ENCODE measurements at regions not wholly inside any gene's neighbourhood (a gene's known extent, or its start where the extent isn't known, plus 50 kb on each side); places are given as distances from the start of the nearest gene placed in this dataset.
"Not testable (repeated sequence)": the region's sequence is repeated elsewhere in the genome, so short reads cannot be mapped to it uniquely, and the experiment has no call there.

DNA sequence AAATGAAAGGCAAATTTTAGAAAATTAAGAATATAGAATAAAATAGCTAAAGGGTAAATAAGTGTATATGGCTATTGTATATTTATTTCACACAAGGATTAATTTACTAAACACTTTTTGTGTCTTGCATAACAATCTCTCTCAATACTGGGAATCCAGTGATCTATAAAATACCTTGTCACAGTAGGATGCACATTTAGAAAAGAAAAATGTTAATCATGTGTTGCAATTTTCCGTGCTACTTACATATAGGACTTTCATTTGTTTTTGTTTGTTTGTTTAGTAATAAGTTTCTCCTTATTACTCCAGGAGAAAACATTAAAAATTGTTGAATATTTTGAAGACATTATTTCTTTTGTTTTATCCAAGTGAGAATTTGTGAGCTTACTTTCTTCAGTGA, 1533.3 kb downstream of the SLITRK5 start:
- DNase-seq (ENCODE audit: low read depth): no peak

DNA sequence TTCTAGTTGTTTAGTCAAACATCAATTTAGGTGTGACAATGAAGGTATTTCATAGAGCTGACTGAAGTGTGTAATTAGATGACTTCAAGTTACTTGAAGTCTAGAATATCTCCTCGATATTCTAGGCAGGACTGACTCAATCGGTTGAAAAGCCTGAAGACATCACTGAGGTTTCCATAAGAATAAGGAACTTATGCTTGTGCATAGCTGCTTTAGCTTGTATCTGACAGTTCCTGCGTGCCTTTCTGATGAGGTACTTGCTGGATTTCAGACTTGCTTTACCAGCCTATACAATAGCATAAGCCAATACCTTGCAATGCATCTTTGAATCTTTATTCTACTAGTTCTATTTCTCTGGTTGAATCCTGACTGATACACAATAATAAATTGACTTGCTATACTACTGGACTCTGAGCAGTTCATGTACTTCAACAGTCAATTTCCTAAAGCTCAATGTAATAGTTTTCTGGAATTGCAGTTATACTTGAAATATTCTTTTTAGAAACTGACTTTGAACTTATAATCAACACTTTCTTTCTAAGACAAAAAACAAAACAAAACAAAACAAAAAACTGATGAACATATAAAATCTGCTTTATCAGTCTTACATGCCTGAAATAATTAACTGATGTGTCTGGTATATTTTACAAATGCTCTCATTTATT, 1534.8 kb downstream of the SLITRK5 start:
- no peak for DNase-seq (ENCODE audit: low read depth)

DNA sequence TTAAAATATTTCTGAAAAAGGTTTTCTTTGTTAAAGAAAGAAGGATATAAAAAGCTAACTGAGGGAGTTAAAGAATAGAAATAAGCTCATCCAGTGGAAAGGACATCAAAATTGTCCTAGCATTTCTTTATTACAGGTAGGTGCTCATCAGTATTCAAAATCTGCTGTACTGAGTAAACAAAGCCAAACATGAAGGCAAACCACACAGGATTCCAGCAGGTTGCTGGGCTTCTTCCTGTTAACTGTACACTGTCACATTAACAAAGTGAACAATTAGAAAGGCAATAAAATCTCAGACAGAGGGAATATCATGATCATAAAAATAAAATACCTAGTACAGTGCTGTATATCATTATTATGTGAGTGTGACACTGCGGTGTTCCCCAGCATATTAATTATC, 1541.0 kb downstream of the SLITRK5 start:
- no peak for DNase-seq (ENCODE audit: low read depth)

DNA sequence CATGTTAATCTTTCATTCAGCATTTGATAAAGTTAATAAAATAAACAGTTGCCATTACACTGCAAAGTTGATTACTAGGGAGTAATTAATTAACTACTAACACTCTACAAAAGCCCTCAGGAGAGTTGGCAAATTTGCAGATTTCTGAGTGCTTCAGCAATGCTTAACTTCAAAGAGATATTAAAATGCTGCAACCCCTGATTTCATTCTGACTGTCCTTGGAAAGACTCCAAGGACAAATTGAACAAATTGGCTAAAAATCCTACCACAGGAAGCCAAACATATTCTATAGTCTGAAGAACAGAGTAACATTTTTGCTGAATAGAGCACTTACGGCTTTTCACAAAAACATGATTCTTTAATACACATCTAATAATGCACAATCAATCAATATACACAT, 1543.0 kb downstream of the SLITRK5 start:
- no peak for DNase-seq (ENCODE audit: low read depth)

DNA sequence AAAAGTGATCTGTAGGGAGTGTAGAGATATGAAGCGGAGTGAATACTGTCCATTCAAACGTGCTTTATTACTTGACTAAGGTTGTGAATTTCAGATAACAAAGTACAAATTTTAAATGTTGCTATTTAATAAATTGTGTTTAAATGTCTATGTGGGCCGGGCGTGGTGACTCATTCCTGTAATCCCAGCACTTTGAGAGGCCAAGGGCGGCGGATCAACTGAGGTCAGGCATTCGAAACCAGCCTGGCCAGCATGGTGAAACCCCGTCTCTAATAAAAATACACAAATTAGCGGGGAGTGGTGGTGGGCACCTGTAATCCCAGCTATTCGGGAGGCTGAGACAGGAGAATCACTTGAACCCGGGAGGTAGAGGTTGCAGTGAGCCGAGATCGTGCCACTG, 1544.1 kb downstream of the SLITRK5 start:
- DNase-seq (ENCODE audit: low read depth): not testable (repeated sequence)

DNA sequence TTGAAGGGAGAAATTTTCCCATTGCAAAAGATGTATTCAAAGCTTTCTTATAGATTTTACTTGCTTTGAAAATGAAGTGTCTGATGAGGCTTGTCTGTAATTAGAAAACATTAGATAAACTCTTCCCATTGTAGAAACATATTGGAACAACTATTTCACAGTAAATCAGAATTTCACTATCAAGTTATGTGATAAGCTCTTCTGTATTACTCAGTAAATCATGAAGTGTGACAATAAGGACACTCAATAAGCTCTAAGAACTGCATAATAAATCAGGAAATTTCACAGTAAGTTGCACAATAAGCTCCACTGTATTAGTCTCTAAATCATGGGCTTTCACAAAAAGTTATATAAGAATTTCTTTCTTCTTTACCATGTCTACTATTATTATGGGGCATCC, 1546.6 kb downstream of the SLITRK5 start:
- DNase-seq (ENCODE audit: low read depth): no peak

DNA sequence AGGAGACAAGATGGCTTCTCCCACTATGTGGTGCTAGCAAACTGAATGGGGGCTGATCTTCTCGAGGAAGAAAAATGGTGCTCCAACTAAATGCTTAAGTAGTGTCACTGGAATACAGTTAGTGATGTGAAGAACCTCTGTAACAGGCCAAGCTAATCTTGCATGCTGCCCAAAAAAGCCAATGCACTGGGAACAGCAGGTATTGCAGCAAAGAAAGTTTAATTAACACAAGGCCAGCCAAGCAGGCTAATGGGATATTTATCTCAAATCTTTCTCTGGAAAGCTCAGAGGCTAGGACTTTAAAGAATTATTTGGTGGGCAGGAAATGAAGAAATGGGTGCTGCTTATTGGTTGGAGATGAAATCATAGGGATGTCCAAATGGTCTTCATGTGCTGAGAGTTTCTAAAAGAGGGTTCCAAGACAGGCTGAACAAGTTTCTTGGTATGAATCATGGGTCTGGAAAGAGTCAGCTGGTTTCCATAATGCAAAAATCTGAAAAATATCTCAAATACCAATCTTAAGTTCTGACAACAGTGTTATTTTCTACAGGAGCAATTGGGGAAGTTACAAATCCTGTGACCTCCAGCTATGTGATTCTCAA, 1550.5 kb downstream of the SLITRK5 start:
- no peak for DNase-seq (ENCODE audit: low read depth)

DNA sequence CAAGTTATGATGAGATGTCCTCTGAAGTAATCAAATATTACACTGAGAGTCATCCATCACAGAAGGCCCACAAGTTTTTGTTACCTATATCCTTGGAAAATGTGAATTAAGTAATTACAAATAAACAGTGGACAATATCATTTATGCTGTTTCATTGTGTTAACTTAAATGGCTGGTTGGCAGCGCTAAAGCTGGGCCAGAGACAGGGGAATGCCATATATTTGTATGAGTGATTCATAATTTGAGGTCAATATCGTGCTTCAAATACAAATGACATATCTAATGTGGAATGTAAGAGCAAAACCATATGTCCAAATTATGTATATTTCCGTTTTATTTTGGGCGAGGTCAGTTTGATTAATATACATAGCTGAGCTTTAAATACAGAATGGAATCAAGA, 1556.2 kb downstream of the SLITRK5 start:
- DNase-seq (ENCODE audit: low read depth): no peak

DNA sequence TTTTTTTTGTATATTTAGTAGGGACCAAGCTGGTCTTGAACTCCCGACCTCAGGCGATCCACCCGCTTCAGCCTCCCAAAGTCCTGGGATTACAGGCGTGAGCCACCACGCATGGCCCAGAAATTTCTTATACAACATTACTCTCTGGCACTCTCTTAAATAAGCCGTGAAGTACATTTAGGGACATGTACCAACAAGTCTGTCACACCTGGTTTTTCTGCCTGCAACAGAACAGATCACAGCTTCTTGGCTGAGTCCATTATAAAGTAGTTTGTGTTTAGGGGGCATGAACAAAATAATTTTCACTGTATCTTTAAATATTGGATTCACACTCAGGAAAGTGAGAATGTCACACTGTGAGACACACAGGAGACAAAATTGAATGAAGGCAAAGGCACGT, 1567.3 kb downstream of the SLITRK5 start:
- DNase-seq (ENCODE audit: low read depth): no peak

DNA sequence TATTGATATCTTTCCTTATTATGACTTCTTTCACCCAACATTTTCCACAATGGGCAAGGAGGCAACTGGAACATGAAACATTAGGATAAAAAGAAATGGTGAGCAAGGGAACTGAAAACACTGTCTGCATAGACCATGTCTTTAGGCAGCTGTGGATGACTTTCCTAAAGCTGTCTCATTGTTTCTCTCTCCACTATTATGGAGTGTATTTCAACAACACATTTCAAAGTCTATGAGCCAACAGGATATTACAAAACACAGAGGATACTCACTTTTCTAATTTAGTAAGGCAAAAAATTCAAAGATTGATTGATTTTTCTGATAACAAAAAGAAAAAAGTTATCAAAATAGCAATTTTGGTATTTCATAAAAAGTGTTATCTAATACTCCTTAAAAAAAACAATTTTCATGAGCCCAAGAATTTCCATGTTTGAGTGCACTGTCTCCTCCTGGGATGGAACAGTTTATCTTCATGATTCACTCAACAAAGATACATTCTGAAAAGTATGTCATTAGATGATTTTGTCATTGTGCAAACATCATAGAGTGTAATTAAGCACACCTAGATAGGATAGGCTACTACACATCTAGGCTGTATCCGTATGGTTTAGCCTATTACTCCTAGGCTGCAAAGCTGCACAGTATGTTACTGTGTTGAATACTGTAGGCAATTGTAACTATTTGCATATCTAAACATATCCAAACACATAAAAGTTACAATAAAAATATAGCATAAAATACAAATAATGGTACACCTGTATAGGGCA, 1568.4 kb downstream of the SLITRK5 start:
- no peak for DNase-seq (ENCODE audit: low read depth)

DNA sequence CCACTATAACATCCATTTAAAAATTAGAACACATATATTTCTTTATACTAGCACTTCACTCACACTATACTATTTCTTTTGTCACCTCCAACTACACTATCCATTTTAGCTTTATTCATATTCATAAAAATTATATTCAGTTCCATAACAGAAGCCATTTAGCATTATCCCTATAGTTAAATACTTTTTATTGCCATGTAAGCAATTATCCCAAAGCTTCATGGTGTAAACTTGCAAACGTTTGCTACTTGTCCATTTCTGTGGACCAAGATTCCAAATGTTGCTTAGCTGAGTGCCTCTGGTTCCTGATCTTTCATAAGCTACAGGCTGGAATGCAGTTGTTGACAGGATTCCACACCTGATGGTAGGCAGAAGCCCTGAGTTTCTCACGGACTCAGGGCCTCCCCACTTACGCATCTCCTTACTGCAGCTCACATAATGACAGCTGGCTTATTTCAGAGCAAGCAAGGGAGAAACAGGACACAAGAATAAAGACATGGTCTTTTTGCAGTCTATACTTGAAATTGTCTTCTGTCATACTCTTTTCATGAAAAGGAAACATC, 1584.8 kb downstream of the SLITRK5 start:
- DNase-seq (ENCODE audit: low read depth): no peak

DNA sequence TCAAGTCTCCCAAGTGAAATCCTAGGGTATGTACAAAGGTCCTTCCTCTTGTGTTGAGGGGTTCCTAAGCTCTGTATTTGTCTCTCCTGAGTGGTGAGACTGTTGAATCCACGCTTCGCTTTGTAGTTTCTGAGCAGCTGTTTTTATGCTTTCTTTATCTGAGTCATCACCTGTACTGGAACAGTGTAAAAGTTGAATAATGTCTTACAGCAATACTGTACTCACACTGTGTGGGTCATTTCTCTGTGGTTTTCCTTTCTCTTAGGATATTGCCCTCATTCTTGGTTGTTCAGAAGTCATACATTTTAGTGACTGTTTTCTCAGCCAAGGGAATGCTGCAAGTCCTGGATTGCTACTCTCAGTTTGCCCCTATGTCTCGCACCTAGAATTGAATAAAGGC, 1596.6 kb downstream of the SLITRK5 start:
- no peak for DNase-seq (ENCODE audit: low read depth)

DNA sequence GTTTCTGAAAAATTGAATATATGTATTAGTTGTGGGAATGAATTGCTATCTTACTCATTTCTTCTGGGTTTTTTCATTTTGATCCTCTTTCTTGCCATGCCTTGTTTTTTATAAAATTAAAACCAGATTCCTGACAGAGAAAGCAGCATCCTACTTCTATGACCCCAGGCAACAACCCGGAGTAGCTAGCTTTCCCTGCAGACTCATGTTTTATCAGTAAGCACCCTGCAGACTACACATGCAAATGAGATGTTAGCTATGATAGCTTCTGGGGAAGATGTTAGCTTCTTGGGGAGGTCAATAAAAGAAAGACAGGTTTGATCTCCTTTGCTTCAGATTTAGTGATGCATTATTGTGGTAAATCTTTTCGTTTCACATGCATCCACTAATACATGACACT, 1598.6 kb downstream of the SLITRK5 start:
- no peak for DNase-seq (ENCODE audit: low read depth)

DNA sequence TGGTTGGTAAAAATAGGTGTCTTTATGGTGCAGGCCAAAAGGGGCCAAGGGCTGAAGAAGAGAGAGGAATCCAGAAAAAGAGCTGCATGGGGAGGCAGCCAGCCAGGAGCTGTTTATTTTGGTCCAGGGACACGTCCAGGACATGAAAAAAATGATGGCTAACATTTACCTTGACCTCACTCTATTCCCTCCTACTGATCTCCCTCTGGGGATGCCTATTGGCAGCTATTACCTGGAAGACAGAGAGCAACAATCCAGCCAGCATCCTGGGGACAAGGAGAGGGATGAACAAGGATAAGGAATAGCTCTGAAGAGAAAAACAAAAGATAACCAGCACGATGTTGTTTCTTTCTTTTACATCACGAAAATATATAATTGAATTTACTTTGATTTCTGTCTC, 1599.6 kb downstream of the SLITRK5 start:
- DNase-seq (ENCODE audit: low read depth): no peak

DNA sequence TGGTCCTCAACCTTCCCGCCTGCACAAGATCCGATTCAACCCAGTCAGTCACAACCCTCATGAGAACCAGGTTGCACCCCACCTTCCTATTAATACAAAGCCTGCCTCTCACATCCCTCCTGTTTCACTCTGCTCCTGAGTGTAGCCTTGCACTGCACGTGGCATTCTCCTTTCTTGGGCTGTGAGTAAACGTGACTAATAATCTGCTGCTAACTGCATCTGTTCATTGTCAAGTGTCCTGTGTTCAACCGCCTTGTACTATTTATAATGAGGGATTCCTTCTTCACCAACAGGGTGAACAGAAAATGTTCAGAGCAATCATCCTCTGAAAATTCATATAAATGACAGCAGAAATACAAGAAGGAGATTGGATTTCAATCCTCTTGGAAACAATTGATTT, 1608.2 kb downstream of the SLITRK5 start:
- DNase-seq (ENCODE audit: low read depth): no peak

DNA sequence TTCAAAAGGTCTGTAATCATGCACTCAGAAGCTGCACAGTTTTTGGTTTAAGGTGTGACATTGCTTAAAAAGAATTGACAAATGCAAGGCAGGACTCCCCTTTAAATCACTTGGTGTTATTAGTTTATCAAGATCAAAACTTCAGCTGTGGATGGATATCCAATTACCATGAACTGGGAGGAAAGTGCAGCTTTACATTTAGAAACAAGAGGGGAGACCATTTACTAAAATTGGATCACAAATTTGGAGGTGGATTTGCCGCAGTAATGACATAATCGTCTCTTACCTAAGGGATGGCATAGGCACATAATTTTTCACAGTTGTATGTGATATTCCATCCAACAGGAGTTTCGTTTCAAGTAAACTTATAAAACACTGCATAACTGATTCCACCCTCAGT, 1610.2 kb downstream of the SLITRK5 start:
- DNase-seq (ENCODE audit: low read depth): no peak

DNA sequence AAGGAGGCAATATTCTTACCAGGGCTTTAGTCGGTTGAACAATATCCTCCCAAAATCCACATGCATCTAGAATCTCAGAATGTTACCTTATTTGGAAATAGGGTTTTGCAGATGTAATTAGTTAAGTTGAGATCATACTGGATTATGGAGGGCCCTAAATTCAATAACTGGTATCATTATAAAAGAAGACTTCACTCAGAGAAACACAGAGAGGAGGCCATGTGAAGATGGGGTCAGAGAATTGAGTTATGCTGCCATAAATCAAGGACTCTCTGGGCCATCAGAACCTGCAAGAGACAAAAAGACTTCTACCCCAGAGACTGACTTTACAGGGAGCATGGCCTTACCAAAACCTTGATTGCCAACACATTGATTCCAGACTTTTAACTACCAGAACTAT, 1611.1 kb downstream of the SLITRK5 start:
- DNase-seq (ENCODE audit: low read depth): no peak

DNA sequence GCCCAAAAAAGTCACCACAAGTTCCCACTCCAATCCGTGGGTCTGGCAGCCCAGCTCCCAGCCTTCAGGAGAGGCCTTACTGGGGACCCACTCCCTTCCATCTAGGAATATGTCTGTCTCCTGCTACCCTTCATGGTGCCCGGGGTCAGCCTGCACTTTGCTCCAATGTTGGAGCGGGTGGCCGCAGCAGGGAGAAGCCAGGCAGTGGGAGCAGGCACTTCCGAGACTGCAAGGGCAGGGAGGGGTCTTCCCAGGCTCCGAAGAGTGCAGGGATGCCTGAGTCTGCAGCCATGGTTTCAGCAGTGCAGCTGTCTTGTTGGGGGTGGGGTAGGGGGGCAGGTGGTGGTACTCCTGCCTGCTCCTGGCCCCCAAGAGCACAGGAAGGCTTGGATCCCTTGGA, 1616.2 kb downstream of the SLITRK5 start:
- DNase-seq (ENCODE audit: low read depth): no peak

DNA sequence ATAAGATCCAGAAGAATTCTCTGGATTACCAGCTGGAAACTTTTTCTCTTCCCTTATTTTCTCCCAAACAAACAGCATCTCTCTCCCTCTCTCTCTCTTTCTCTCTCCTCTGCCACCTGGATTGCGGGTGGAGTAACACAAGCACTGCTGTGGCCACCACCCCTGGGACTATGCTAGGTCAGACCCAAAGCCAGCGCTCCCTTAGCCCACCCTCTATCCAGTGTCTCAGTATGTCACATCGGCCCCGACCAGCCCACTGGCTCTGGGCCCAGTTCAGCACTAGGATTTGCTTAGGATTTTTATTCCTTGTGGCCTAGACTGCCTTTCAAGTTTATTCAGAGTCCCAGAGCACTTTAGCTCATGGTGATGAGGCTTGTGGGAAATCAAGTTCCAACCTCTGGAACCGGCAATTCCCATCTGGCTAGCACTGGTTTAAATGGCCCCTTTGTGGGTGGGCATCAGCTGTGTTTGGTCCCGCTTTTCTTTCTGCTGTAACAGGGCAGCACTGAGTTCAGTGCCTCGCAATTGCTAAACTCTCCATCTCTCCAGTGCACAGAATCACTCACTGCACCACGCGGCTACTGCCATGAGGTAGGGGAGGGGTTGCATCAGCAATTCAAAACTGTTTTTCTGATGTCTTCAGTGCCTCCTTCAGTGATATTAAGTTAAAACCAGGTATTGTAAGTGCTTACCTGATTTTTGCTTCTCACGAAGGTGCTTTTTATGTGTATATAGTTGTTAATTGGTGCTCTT, 1623.1 kb downstream of the SLITRK5 start:
- DNase-seq (ENCODE audit: low read depth): no peak

DNA sequence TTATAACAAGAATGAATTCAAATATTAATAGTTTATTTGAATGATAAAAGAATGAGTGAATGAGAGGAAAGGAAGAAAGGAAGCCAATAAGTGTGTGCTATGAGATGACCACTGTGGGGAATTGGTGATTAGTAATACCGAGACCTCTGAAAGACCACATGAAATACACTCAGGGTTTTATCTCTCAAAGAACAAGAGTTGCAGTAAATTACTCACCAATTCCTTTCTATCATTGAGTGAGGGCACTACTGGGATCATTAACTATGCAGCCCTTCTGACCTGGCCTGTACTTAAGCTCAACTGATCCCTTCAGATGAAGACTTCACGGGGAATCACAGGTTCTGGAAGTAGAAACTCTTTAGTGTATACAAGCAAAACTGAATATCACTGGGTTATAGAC, 1636.1 kb downstream of the SLITRK5 start:
- DNase-seq (ENCODE audit: low read depth): no peak

DNA sequence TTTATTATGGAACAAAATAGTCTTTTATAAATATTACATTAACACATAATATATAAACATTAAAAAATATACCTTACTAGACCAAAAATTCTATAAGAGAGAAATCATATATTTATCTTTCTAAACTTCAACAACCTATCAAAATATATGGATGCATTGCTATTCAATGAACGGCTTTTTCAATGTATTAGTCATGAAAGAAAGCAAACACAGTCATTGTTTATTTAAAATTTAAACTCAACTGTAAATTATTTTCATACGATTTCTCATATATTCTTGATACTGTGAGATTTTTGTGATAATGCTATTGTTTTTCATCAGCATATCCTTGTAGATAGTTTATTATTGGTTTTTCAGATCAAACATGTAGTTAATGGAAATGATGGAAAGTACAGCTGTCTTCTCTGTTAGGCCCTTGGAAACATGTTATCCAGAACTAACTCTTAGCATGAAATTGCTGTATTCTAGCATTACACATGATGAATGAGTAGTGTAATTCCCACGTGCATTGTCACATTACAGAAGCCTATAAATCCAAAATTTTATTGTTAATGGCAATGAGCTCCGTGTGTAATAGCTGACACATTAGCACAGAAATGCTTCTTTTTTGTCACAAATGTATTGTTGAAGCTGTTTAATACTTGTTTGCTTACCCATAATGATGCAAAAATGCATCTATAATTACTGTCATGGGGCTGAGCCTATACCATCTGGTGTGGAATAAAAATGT, 1639.9 kb downstream of the SLITRK5 start:
- DNase-seq (ENCODE audit: low read depth): no peak

DNA sequence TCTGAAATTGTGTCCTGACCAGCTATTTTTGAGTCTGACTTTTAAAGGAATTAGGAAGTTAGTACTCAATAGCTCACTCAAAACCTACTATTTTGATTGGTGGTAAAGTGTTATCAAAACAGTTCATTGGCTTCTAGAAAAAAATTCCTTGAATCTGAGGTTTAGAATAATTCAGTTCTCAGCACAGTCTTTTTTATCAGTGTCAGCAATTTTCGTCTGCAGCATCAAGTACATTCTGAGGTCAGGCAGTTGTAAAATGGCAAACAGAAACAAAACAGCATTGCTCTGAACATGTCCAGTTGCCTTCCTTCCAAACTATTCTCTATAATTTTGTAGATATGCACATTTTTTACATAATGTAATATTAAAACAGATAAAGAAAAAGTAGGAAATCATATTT, 1644.1 kb downstream of the SLITRK5 start:
- DNase-seq (ENCODE audit: low read depth): no peak

All from RPMI7951 (cell line).